NB4 (cell line): ENCODE measurements at regions not wholly inside any gene's neighbourhood (a gene's known extent, or its start where the extent isn't known, plus 50 kb on each side); places are given as distances from the start of the nearest gene placed in this dataset.

Experiments
- MYC ChIP-seq: IDR thresholded peaks from 2 replicates; pipeline ENCODE4 v1.6.1; 2011; ENCODE audit warnings: low read depth, low read length
- TF ChIP-seq, protein P1 (sequence below): IDR thresholded peaks from one replicate; pipeline ENCODE4 v1.5.1; 2012; ENCODE audit warnings: low read depth, low read length

DNA sequence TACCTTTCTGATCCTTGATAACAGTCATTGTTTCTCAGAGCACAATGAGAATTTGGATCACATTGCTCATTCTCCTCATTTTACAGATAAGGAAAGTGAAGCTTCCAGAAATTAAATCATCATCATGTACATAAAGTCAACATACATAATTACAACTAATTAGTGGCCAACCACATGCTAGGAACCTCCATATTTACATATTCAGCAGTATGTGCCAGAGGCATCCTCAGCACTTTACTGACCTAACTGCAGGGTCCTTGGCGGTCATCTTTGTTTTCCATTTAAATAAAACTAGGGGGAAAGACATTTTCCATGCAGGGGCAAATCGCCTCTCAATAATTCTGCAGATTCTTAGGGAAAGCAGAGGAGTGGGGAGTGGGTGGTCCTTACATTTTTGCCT, 752.9 kb downstream of the KCNJ2 start:
- no peak for TF ChIP-seq MYC
- TF ChIP-seq, protein P1, sequence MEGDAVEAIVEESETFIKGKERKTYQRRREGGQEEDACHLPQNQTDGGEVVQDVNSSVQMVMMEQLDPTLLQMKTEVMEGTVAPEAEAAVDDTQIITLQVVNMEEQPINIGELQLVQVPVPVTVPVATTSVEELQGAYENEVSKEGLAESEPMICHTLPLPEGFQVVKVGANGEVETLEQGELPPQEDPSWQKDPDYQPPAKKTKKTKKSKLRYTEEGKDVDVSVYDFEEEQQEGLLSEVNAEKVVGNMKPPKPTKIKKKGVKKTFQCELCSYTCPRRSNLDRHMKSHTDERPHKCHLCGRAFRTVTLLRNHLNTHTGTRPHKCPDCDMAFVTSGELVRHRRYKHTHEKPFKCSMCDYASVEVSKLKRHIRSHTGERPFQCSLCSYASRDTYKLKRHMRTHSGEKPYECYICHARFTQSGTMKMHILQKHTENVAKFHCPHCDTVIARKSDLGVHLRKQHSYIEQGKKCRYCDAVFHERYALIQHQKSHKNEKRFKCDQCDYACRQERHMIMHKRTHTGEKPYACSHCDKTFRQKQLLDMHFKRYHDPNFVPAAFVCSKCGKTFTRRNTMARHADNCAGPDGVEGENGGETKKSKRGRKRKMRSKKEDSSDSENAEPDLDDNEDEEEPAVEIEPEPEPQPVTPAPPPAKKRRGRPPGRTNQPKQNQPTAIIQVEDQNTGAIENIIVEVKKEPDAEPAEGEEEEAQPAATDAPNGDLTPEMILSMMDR: no peak
